ENCODE measurements at regions not wholly inside any gene's neighbourhood (a gene's known extent, or its start where the extent isn't known, plus 50 kb on each side); places are given as distances from the start of the nearest gene placed in this dataset.

- TF ChIP-seq LCORL (IDR thresholded peaks at IDR 0.05) = no peak
- peak; percentile 59; the same call in 1 of the 2 replicates for TF ChIP-seq LCORL (CRISPR knock-in tag; IDR thresholded peaks at IDR 0.05)
- no peak for TF ChIP-seq ZNF672 (CRISPR knock-in tag; IDR thresholded peaks at IDR 0.05)
- no peak for TF ChIP-seq ZNF512B (CRISPR knock-in tag; IDR thresholded peaks at IDR 0.05; ENCODE audit: borderline replicate concordance)
- no peak for TF ChIP-seq ELK4 (CRISPR knock-in tag; IDR thresholded peaks at IDR 0.05; ENCODE audit: borderline replicate concordance)
- TF ChIP-seq GPBP1L1 (CRISPR knock-in tag; IDR thresholded peaks at IDR 0.05) = no peak
- no peak for TF ChIP-seq ZNF20 (CRISPR knock-in tag; IDR thresholded peaks at IDR 0.05)
- TF ChIP-seq MNT (IDR thresholded peaks at IDR 0.05) = no peak
- no peak for TF ChIP-seq ATF7 (IDR thresholded peaks at IDR 0.05)
- no peak for TF ChIP-seq ATF7 (CRISPR knock-in tag; IDR thresholded peaks at IDR 0.05)
- TF ChIP-seq ELF1 (CRISPR knock-in tag; IDR thresholded peaks at IDR 0.05) = peak; percentile 55
- peak; percentile 41; the same call in 1 of the 2 replicates for TF ChIP-seq GFI1 (CRISPR knock-in tag; IDR thresholded peaks at IDR 0.05; ENCODE audit: borderline replicate concordance)
- TF ChIP-seq ZNF569 (CRISPR knock-in tag; IDR thresholded peaks at IDR 0.05; ENCODE audit: borderline replicate concordance) = no peak
- TF ChIP-seq ATF4 (CRISPR knock-in tag; IDR thresholded peaks at IDR 0.05) = 0 out of 4 replicates have a peak, but pooled peaks of 1 of the 2 experiments have one; percentile 43
- no peak for TF ChIP-seq ZNF232 (CRISPR knock-in tag; IDR thresholded peaks at IDR 0.05; ENCODE audit: borderline replicate concordance)
- no peak for TF ChIP-seq IRF2 (CRISPR knock-in tag; IDR thresholded peaks at IDR 0.05)
- TF ChIP-seq ZNF138 (CRISPR knock-in tag; IDR thresholded peaks at IDR 0.05; ENCODE audit: low read depth) = no peak
- TF ChIP-seq ISX (CRISPR knock-in tag; conservative IDR thresholded peaks at IDR 0.05) = no peak
- no peak for TF ChIP-seq YY1 (IDR thresholded peaks at IDR 0.05; ENCODE audit: insufficient read depth, insufficient replicate concordance, low read depth, low read length)
- TF ChIP-seq U2AF1 (optimal IDR thresholded peaks at IDR 0.05; ENCODE audit: low read depth, low read length) = no peak
- 0 out of 2 replicates have a peak, but pooled peaks have one; percentile 43 for TF ChIP-seq TARDBP (CRISPR knock-in tag; IDR thresholded peaks at IDR 0.05)
- TF ChIP-seq ZNF343 (CRISPR knock-in tag; IDR thresholded peaks at IDR 0.05) = no peak
- TF ChIP-seq ZNF749 (CRISPR knock-in tag; IDR thresholded peaks at IDR 0.05; ENCODE audit: borderline replicate concordance) = no peak
- TF ChIP-seq GATAD2A (CRISPR knock-in tag; IDR thresholded peaks at IDR 0.05) = peak; percentile 84
Measured at GRCh38 chr2:65576861-65577601, 144.6 kb upstream of the SPRED2 start (continued).
